ENCODE measurements at regions not wholly inside any gene's neighbourhood (a gene's known extent, or its start where the extent isn't known, plus 50 kb on each side); places are given as distances from the start of the nearest gene placed in this dataset.

GRCh38 chr18:56127322-56128099, 510.9 kb downstream of the TXNL1 start:
- no peak for DNase-seq (ENCODE audit: low read depth in 2 of 2)

GRCh38 chr18:56124186-56124585, 514.2 kb downstream of the TXNL1 start:
- DNase-seq (ENCODE audit: low read depth in 2 of 2): peak; percentile 79 to 82

GRCh38 chr18:56121669-56122068, 516.7 kb downstream of the TXNL1 start:
- no peak for DNase-seq (ENCODE audit: low read depth in 2 of 2)

GRCh38 chr18:56120782-56121181, 517.6 kb downstream of the TXNL1 start:
- no peak for DNase-seq (ENCODE audit: low read depth in 2 of 2)

- DNase-seq (ENCODE audit: low read depth in 2 of 2): no peak
These were observed 518.7 kb downstream of the TXNL1 start for GRCh38 chr18:56119681-56120080.

GRCh38 chr18:56118422-56118821, 520.0 kb downstream of the TXNL1 start:
- no peak for DNase-seq (ENCODE audit: low read depth in 2 of 2)

GRCh38 chr18:56115071-56116015, 523.0 kb downstream of the TXNL1 start:
- no peak for DNase-seq (ENCODE audit: low read depth in 2 of 2)

- DNase-seq (ENCODE audit: low read depth in 2 of 2): no peak
These were observed 525.0 kb upstream of the TCF4 start for GRCh38 chr18:56112984-56113383.

GRCh38 chr18:56112013-56112749, 524.2 kb upstream of the TCF4 start:
- no peak for DNase-seq (ENCODE audit: low read depth in 2 of 2)

- DNase-seq (ENCODE audit: low read depth in 2 of 2): no peak
These were observed 521.8 kb upstream of the TCF4 start for GRCh38 chr18:56109757-56110156.

GRCh38 chr18:56108478-56109367, 520.7 kb upstream of the TCF4 start:
- DNase-seq (ENCODE audit: low read depth in 2 of 2): no peak

GRCh38 chr18:56107821-56108477, 520.0 kb upstream of the TCF4 start:
- no peak for DNase-seq (ENCODE audit: low read depth in 2 of 2)

- DNase-seq (ENCODE audit: low read depth in 2 of 2): no peak
These were observed 512.2 kb upstream of the TCF4 start for GRCh38 chr18:56100090-56100722.

GRCh38 chr18:56097621-56098020, 509.6 kb upstream of the TCF4 start:
- peak in 1 of 2 experiments; percentile 9 for DNase-seq (ENCODE audit: low read depth in 2 of 2)

- DNase-seq (ENCODE audit: low read depth in 2 of 2): no peak
These were observed 508.9 kb upstream of the TCF4 start for GRCh38 chr18:56096861-56097260.

- DNase-seq (ENCODE audit: low read depth in 2 of 2): no peak
These were observed 501.7 kb upstream of the TCF4 start for GRCh38 chr18:56089612-56090258.

GRCh38 chr18:56086786-56087185, 498.8 kb upstream of the TCF4 start:
- DNase-seq (ENCODE audit: low read depth in 2 of 2): no peak

GRCh38 chr18:56086176-56086575, 498.2 kb upstream of the TCF4 start:
- DNase-seq (ENCODE audit: low read depth in 2 of 2): no peak

GRCh38 chr18:56085551-56085950, 497.6 kb upstream of the TCF4 start:
- DNase-seq (ENCODE audit: low read depth in 2 of 2): peak; percentile 60 to 64

All from fibroblast of skin of left quadriceps (primary cell).